ENCODE measurements at regions not wholly inside any gene's neighbourhood (a gene's known extent, or its start where the extent isn't known, plus 50 kb on each side); places are given as distances from the start of the nearest gene placed in this dataset.

DNA sequence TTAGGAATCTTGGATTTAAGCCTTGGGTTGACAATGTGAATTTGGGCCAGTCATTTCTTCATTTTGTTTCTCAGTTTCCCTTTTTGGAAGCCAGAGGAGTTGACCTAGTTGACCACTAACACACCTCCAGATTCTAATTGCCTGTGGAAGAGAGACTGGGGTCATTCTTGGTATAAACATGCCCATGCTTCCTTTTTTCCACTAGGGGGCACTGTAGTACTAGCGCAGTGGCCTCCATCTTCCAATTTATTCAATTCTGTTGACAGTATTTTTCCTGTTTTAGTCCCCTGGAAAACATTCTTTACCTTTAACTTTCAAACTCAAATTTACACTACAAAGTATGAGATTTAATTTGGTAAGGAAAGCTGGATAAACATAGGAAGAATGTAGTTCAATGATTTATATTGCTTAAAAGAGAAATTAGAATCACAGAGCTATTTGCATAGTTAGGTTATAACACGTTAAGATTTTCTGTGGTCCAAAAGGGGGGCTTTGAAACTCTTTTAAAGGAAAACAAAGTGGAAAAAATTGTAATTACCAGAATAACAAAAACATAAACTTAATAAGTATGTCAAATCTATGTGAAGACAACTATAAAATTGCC is 57.5 kb upstream of the AGPS start (continued):
- TF ChIP-seq, protein P1, sequence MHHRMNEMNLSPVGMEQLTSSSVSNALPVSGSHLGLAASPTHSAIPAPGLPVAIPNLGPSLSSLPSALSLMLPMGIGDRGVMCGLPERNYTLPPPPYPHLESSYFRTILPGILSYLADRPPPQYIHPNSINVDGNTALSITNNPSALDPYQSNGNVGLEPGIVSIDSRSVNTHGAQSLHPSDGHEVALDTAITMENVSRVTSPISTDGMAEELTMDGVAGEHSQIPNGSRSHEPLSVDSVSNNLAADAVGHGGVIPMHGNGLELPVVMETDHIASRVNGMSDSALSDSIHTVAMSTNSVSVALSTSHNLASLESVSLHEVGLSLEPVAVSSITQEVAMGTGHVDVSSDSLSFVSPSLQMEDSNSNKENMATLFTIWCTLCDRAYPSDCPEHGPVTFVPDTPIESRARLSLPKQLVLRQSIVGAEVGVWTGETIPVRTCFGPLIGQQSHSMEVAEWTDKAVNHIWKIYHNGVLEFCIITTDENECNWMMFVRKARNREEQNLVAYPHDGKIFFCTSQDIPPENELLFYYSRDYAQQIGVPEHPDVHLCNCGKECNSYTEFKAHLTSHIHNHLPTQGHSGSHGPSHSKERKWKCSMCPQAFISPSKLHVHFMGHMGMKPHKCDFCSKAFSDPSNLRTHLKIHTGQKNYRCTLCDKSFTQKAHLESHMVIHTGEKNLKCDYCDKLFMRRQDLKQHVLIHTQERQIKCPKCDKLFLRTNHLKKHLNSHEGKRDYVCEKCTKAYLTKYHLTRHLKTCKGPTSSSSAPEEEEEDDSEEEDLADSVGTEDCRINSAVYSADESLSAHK (tag by site-specific recombination; IDR thresholded peaks at IDR 0.05): peak; percentile 65; the same call in 1 of the 2 replicates

DNA sequence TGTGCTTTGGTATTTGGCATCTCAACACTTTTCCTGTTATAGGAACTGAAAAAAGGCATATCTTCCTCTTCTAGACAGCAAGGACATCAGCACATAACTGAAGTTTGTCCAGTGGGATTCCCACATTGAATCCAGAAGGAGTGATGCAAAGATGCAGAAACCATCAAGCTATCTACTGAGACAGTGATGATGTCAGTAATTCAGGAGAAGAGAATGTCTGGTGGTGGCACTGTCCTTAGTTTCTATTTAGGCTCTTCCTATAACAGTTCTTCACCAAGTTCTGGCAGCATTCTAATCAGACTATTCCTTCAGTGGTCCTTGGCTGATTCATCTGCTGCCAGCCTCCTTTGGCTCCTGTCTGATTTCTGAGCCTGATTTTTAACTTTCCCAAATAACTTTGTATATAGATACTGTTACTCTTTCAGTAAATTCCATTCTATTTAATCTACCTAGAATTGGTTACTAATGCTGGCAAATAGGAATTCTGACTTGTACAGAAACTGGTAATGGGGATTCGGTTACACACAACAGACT is 56.6 kb upstream of the AGPS start:
- ChIA-PET CTCF (interaction anchor here (0.7 to 5.7 kb wide), 31 partner anchors 10 to 1211 kb away, joined by 3 to 133 read pairs (median 4); partner anchors contain the start of gene AGPS), POLR2A (no interaction called here)
- Histone ChIP-seq H3K9me3 (ENCODE audit: control insufficient read depth, insufficient read depth, low read depth, low read length) (no peaks in the 10 kb centered on the region), H3K4me1 (ENCODE audit: control insufficient read depth, insufficient read depth, low read length) (no peaks in the 10 kb centered on the region), H3K27ac (ENCODE audit: extremely low read depth, low read depth, low read length) (no peak overlapping the region), H3K4me3 (ENCODE audit: low read depth, low read length) (no peak overlapping the region), H3K36me3 (ENCODE audit: control insufficient read depth in 2 of 2, insufficient read depth in 1 of 2, low read length in 2 of 2) (no peaks in the 10 kb centered on the region)
- TF ChIP-seq HOXC10 (CRISPR knock-in tag; IDR thresholded peaks at IDR 0.05) (no peak), ZNF416 (tag by site-specific recombination; IDR thresholded peaks at IDR 0.05) (no peak), ZNF510 (tag by site-specific recombination; IDR thresholded peaks at IDR 0.05; ENCODE audit: insufficient replicate concordance) (no peak), ZNF184 (tag by site-specific recombination; IDR thresholded peaks at IDR 0.05) (no peak), ZNF791 (tag by site-specific recombination; IDR thresholded peaks at IDR 0.05) (no peak), ZNF660 (tag by site-specific recombination; IDR thresholded peaks at IDR 0.05) (no peak), ZNF792 (tag by site-specific recombination; IDR thresholded peaks at IDR 0.05) (no peak), ZNF112 (tag by site-specific recombination; IDR thresholded peaks at IDR 0.05) (no peak), SETDB1 (IDR thresholded peaks at IDR 0.05; ENCODE audit: insufficient read length, low read length) (no peak), ZNF10 (tag by site-specific recombination; IDR thresholded peaks at IDR 0.05) (no peak), ZNF561 (tag by site-specific recombination; IDR thresholded peaks at IDR 0.05; ENCODE audit: borderline replicate concordance) (no peak), ZBTB21 (tag by site-specific recombination; IDR thresholded peaks at IDR 0.05) (no peak)
- TF ChIP-seq, protein P2, sequence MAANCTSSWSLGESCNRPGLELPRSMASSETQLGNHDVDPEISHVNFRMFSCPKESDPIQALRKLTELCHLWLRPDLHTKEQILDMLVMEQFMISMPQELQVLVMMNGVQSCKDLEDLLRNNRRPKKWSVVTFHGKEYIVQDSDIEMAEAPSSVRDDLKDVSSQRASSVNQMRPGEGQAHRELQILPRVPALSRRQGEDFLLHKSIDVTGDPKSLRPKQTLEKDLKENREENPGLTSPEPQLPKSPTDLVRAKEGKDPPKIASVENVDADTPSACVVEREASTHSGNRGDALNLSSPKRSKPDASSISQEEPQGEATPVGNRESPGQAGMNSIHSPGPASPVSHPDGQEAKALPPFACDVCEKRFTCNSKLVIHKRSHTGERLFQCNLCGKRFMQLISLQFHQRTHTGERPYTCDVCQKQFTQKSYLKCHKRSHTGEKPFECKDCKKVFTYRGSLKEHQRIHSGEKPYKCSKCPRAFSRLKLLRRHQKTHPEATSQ (tag by site-specific recombination; IDR thresholded peaks at IDR 0.05): no peak
- TF ChIP-seq, protein P3, sequence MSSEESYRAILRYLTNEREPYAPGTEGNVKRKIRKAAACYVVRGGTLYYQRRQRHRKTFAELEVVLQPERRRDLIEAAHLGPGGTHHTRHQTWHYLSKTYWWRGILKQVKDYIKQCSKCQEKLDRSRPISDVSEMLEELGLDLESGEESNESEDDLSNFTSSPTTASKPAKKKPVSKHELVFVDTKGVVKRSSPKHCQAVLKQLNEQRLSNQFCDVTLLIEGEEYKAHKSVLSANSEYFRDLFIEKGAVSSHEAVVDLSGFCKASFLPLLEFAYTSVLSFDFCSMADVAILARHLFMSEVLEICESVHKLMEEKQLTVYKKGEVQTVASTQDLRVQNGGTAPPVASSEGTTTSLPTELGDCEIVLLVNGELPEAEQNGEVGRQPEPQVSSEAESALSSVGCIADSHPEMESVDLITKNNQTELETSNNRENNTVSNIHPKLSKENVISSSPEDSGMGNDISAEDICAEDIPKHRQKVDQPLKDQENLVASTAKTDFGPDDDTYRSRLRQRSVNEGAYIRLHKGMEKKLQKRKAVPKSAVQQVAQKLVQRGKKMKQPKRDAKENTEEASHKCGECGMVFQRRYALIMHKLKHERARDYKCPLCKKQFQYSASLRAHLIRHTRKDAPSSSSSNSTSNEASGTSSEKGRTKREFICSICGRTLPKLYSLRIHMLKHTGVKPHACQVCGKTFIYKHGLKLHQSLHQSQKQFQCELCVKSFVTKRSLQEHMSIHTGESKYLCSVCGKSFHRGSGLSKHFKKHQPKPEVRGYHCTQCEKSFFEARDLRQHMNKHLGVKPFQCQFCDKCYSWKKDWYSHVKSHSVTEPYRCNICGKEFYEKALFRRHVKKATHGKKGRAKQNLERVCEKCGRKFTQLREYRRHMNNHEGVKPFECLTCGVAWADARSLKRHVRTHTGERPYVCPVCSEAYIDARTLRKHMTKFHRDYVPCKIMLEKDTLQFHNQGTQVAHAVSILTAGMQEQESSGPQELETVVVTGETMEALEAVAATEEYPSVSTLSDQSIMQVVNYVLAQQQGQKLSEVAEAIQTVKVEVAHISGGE (tag by site-specific recombination; conservative IDR thresholded peaks at IDR 0.05; ENCODE audit: low read depth): no peak
- TF ChIP-seq, protein P4, sequence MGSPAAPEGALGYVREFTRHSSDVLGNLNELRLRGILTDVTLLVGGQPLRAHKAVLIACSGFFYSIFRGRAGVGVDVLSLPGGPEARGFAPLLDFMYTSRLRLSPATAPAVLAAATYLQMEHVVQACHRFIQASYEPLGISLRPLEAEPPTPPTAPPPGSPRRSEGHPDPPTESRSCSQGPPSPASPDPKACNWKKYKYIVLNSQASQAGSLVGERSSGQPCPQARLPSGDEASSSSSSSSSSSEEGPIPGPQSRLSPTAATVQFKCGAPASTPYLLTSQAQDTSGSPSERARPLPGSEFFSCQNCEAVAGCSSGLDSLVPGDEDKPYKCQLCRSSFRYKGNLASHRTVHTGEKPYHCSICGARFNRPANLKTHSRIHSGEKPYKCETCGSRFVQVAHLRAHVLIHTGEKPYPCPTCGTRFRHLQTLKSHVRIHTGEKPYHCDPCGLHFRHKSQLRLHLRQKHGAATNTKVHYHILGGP (tag by site-specific recombination; IDR thresholded peaks at IDR 0.05): no peak
- TF ChIP-seq, protein P5, sequence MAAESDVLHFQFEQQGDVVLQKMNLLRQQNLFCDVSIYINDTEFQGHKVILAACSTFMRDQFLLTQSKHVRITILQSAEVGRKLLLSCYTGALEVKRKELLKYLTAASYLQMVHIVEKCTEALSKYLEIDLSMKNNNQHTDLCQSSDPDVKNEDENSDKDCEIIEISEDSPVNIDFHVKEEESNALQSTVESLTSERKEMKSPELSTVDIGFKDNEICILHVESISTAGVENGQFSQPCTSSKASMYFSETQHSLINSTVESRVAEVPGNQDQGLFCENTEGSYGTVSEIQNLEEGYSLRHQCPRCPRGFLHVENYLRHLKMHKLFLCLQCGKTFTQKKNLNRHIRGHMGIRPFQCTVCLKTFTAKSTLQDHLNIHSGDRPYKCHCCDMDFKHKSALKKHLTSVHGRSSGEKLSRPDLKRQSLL (tag by site-specific recombination; IDR thresholded peaks at IDR 0.05): no peak
- TF ChIP-seq, protein P6, sequence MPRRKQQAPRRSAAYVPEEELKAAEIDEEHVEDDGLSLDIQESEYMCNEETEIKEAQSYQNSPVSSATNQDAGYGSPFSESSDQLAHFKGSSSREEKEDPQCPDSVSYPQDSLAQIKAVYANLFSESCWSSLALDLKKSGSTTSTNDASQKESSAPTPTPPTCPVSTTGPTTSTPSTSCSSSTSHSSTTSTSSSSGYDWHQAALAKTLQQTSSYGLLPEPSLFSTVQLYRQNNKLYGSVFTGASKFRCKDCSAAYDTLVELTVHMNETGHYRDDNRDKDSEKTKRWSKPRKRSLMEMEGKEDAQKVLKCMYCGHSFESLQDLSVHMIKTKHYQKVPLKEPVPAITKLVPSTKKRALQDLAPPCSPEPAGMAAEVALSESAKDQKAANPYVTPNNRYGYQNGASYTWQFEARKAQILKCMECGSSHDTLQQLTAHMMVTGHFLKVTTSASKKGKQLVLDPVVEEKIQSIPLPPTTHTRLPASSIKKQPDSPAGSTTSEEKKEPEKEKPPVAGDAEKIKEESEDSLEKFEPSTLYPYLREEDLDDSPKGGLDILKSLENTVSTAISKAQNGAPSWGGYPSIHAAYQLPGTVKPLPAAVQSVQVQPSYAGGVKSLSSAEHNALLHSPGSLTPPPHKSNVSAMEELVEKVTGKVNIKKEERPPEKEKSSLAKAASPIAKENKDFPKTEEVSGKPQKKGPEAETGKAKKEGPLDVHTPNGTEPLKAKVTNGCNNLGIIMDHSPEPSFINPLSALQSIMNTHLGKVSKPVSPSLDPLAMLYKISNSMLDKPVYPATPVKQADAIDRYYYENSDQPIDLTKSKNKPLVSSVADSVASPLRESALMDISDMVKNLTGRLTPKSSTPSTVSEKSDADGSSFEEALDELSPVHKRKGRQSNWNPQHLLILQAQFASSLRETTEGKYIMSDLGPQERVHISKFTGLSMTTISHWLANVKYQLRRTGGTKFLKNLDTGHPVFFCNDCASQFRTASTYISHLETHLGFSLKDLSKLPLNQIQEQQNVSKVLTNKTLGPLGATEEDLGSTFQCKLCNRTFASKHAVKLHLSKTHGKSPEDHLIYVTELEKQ (tag by site-specific recombination; IDR thresholded peaks at IDR 0.05; ENCODE audit: borderline replicate concordance): no peak
